ENCODE measurements at regions not wholly inside any gene's neighbourhood (a gene's known extent, or its start where the extent isn't known, plus 50 kb on each side); places are given as distances from the start of the nearest gene placed in this dataset.

GRCh38 chr10:107924458-107924857 is 760.0 kb upstream of the SORCS1 start:
- intact Hi-C loops (cut with DNase I; ENCODE audit: low total_unique reads): no loop called here
- no peak for DNase-seq

DNA sequence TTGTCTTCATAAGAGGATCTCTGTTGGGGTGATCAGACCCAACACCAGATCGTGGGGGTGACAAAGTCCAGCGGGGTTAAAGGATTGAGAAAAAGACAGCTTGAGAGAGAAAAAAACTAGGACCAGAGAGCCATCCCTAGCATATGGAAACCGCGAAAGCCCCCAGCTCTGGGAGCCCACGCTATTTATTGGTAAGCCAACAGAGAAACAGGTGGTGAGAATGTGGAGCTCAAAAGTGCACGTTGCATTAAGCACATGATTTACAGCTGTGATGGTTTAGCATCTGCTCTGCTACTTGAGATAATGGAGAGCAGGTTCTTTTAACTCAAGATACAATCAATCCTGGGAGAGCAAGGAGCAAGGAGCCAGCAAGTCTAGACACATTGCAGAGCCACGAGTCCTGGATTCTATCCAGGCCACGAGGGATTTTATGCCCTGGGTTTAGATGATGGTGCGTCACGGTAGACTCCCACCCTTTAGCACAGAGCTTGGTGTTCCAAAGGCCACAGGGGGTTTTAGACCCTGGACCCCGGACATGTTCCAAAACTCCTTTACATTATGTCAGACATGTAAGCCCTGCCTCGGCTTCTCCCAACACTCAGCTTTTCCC is 755.2 kb upstream of the SORCS1 start:
- H3K36me3 ChIP-seq: no peaks in the 10 kb centered on the region
- no peak overlapping the region for H3K27ac ChIP-seq
- no peak for TF ChIP-seq POLR2AphosphoS5 (IDR thresholded peaks at IDR 0.05)
- TF ChIP-seq CTCF (IDR thresholded peaks at IDR 0.05 in 8 of 11, conservative IDR thresholded peaks at IDR 0.05 in 3 of 11): no peak
- TF ChIP-seq POLR2A (IDR thresholded peaks at IDR 0.05): no peak
- peaks cover 0 to 4% (median 0%) of the 10 kb centered on the region in 6 donors for H3K4me1 ChIP-seq
- H3K9me3 ChIP-seq: peaks cover 0 to 42% (median 23%) of the 10 kb centered on the region in 8 donors
- H3K4me3 ChIP-seq: no peak overlapping the region
- H3K27me3 ChIP-seq (replicated peaks in 1 of 7): peaks cover 0 to 13% (median 6%) of the 10 kb centered on the region in 7 donors
- DNase-seq: no peak
- 76 to 84% (median 81%) methylated on average over 12 of the region's 12 CpGs for WGBS, 5 donors
- intact Hi-C loops (cut with DNase I; ENCODE audit: low total_unique reads): no loop called here

More at GRCh38 chr10:107924458-107924857, 760.0 kb upstream of the SORCS1 start:
- Histone ChIP-seq H3K9me3 (peaks cover 0 to 18% (median 9%) of the 10 kb centered on the region in 8 donors), H3K27ac (no peak overlapping the region), H3K4me1 (no peaks in the 10 kb centered on the region), H3K27me3 (replicated peaks in 1 of 7) (no peaks in the 10 kb centered on the region), H3K4me3 (no peak overlapping the region), H3K36me3 (no peaks in the 10 kb centered on the region)
- TF ChIP-seq CTCF (IDR thresholded peaks at IDR 0.05 in 8 of 11, conservative IDR thresholded peaks at IDR 0.05 in 3 of 11) (no peak), POLR2AphosphoS5 (IDR thresholded peaks at IDR 0.05) (no peak), POLR2A (IDR thresholded peaks at IDR 0.05) (no peak)
- WGBS, 5 donors: 81 to 90% (median 85%) methylated on average over 5 of the region's 5 CpGs

DNA sequence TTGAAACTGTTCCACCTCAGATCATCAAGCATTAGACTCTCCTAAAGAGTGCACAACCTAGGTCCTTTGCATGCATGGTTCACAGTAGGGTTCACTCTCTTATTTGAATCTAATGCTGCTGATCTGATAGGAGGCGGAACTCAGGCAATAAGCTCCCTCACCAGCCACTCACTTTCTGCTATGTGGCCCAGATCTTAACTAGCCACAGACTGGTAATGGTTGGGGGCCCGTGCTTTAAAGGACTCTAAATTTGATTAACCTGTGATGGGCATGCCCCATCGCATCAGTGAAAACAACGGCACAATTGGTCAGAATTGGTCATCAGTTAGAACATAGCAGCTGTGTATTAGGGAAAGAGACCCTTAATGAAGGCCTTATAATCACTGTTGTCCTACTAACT is 753.7 kb upstream of the SORCS1 start:
- TF ChIP-seq POLR2AphosphoS5 (IDR thresholded peaks at IDR 0.05) (no peak), POLR2A (IDR thresholded peaks at IDR 0.05) (no peak), CTCF (IDR thresholded peaks at IDR 0.05 in 8 of 11, conservative IDR thresholded peaks at IDR 0.05 in 3 of 11) (no peak)
- no peak overlapping the region for H3K27ac ChIP-seq
- intact Hi-C loops (cut with DNase I; ENCODE audit: low total_unique reads): no loop called here
- peaks cover 0 to 45% (median 23%) of the 10 kb centered on the region in 8 donors for H3K9me3 ChIP-seq
- H3K36me3 ChIP-seq: no peaks in the 10 kb centered on the region
- H3K4me1 ChIP-seq: peaks cover 0 to 8% (median 0%) of the 10 kb centered on the region in 6 donors
- H3K4me3 ChIP-seq: no peak overlapping the region
- 86 to 93% (median 90%) methylated on average over 4 of the region's 4 CpGs for WGBS, 5 donors
- peaks cover 0 to 26% (median 13%) of the 10 kb centered on the region in 7 donors for H3K27me3 ChIP-seq (replicated peaks in 1 of 7)
- DNase-seq: no peak

GRCh38 chr10:107915215-107915610 is 750.7 kb upstream of the SORCS1 start:
- peak overlapping the region in 5 of 8 donors; percentile 21 to 56 (median 26) for H3K4me3 ChIP-seq

More at GRCh38 chr10:107915215-107915610, 750.7 kb upstream of the SORCS1 start:
- peaks cover 0 to 34% (median 20%) of the 10 kb centered on the region in 8 donors for H3K9me3 ChIP-seq
- H3K4me1 ChIP-seq: peaks cover 0 to 8% (median 0%) of the 10 kb centered on the region in 6 donors
- H3K27ac ChIP-seq: peak overlapping the region in 1 of 8 donors; percentile 21
- TF ChIP-seq POLR2A (IDR thresholded peaks at IDR 0.05) (no peak), CTCF (IDR thresholded peaks at IDR 0.05 in 8 of 11, conservative IDR thresholded peaks at IDR 0.05 in 3 of 11) (no peak), POLR2AphosphoS5 (IDR thresholded peaks at IDR 0.05) (no peak)
- intact Hi-C loops (cut with DNase I; ENCODE audit: low total_unique reads): no loop called here
- H3K36me3 ChIP-seq: no peaks in the 10 kb centered on the region
- peaks cover 0 to 26% (median 13%) of the 10 kb centered on the region in 7 donors for H3K27me3 ChIP-seq (replicated peaks in 1 of 7)
- 14 to 27% (median 15%) methylated on average over 8 of the region's 8 CpGs for WGBS, 5 donors
- DNase-seq: no peak

All from spleen (tissue), 11 donors.